GM18502 (cell line): ENCODE measurements at regions not wholly inside any gene's neighbourhood (a gene's known extent, or its start where the extent isn't known, plus 50 kb on each side); places are given as distances from the start of the nearest gene placed in this dataset.
"Not testable (repeated sequence)": the region's sequence is repeated elsewhere in the genome, so short reads cannot be mapped to it uniquely, and the experiment has no call there.

Experiments
- ATAC-seq: cut with Tn5 transposase; IDR thresholded peaks from one replicate; pipeline ENCODE4 v1.9.1; 2021; ENCODE audit warnings: mild to moderate bottlenecking; ENCODE audit not compliant: unreplicated experiment, poor library complexity

- ATAC-seq = no peak
Measured at GRCh38 chr6:138655828-138656227, 117.7 kb upstream of the CCDC28A start.

DNA sequence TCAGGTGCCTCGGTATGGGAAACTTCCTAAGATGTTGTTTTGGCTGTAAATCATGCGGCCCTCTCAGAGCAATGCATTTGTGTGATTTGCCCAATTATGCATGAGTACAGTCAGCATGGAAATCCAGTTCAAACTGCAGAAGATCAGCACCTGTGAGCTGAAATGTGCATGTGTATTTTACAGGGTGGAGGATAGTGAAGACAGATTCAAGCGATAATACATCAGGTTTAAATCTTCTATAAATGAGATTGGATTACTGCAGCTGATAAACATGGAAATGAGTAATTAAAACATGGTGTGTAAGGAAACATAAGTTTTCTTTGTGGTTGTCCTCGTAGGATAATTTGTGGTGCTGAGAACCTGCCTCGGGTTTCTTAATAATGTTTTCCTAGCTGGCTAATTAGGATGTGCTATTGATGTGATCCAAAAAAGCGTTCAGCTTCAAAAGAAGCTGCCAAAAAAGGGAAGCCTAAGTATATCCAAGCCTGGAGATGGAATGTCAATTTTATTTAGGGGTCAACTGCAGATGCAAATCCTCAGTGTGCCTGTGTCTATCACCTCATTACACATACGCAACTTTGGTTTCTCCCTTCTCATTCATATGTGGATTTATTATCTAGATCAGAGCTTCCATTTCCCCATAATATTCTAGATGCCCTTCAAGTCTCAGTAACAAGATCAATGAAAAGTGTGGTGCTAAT lies 117.1 kb upstream of the CCDC28A start:
- no peak for ATAC-seq

- no peak for ATAC-seq
Measured at GRCh38 chr6:138657065-138657425, 116.5 kb upstream of the CCDC28A start.

- no peak for ATAC-seq
Measured at GRCh38 chr6:138659998-138660397, 113.6 kb upstream of the CCDC28A start.

GRCh38 chr6:138662471-138662870 lies 111.1 kb upstream of the CCDC28A start:
- no peak for ATAC-seq

DNA sequence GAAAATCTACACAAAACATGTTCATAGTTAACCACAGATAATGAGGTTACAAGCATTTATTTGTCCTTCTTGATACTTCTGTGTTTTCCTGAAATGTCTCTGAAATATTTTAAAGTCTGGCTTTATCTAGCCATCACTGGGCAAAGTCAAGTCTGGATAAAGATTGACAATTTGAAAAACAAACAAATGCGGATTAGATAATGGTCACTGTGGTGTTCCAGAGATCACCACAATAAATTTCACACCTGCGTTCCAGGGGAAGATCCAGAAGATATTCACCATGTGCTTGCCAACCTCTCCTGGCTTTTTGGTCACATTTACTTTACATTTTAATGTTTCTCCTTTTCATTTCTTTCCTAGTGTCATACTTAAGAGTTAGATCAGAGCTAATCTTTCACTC lies 109.7 kb upstream of the CCDC28A start:
- ATAC-seq = no peak

DNA sequence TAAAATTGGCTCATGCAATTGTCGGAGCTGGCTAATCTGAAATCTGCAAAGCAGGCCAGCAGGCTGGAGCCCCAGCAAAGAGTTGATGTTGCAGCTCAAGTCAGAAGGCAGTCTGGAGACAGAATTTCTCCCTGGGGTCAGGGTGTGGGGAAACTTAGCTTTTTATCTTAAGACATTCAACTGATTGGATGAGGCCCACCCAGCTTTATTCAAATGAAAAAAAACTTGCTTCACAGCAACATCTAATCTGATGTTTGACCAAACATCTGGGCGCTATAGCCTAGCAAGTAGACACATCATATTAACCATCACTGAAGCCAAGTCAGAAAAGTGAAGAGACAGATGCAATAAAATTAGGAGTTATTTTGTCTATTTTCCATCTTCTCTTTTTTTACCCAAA lies 108.8 kb upstream of the CCDC28A start:
- ATAC-seq = no peak

DNA sequence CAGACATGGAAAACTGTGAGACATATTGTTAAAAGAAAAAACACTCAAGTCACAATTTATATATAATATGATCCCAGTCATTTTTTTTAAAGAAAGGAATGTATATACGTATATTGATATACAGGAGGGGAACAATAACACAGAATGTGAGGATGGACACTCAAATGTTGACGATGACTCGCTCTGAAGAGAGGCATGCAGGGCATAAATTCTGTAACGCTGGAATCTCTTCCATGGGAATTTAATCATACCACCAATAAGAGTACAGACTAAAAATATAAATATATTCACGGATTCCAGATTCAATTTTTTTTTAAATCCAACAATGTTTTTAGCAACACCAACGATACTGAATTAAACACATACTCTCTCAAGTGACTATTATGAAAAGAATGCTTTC lies 106.9 kb upstream of the CCDC28A start:
- no peak for ATAC-seq

GRCh38 chr6:138667408-138667807 lies 106.2 kb upstream of the CCDC28A start:
- no peak for ATAC-seq

- no peak for ATAC-seq
Measured at GRCh38 chr6:138671351-138671750, 102.2 kb upstream of the CCDC28A start.

GRCh38 chr6:138673346-138674014 lies 100.1 kb upstream of the CCDC28A start:
- ATAC-seq = no peak

- not testable (repeated sequence) for ATAC-seq
Measured at GRCh38 chr6:138674444-138674843, 99.1 kb upstream of the CCDC28A start.

GRCh38 chr6:138677538-138677937 lies 96.0 kb upstream of the CCDC28A start:
- ATAC-seq = no peak

GRCh38 chr6:138678168-138678567 lies 95.4 kb upstream of the CCDC28A start:
- no peak for ATAC-seq

GRCh38 chr6:138680085-138680484 lies 93.5 kb upstream of the CCDC28A start:
- ATAC-seq = no peak

- ATAC-seq = no peak
Measured at GRCh38 chr6:138681627-138682026, 91.9 kb upstream of the CCDC28A start.

DNA sequence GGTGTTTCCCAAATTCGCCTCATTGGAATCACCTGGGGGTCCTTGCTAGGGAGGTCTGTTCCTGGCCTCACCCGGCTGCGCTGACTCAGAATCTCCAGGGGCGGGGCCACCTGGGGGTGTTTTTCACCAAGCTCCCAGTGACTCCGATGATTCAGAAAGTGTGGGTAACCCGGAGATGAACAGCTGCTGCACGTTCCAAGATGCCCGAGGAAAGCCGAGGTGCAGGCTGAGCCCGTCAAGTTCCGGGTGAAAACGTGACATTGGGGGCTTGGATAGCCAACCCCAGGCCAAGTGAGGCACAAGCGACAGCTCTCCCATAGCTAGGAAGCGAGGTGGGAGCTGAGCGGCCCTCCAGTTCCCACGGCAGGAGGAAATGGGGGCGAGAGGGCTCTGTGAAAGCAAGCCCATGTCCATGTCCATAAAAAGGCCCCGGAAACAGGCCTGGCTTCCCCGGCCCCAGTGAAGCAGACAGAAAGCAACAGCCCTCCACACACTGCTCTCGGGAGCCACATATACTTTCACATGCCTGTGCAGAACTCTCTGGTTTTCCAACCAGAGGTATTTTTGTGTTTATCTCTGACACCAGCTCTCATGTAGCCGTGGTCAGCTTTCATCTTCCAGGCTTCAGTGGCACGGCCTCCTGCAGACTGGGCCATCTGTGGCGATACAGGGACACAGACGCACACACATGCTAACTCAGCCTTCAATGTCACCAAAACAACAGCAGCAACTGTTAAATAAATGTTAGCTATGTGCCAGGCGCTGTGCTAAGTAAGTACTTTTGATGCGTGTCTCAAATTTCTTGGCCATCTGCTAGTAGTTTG lies 90.7 kb upstream of the CCDC28A start:
- ATAC-seq = no peak

DNA sequence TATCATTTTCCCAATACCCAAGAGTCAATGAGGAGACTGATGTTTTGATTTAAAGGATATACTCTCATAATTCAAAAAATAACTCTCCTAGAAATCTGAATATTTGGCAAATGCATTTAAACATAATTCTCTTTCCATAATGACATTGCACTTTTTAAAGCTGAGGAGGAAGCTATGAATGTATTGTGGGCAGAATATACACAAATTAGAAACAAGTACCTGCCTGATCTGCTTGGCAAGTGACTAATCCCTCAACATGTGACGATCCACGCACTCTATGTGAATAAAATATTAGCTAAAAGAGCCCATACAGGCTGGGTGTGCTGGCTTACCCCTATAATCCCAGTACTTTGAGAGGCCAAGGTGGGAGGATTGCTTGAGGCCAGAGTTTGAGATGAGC lies 88.3 kb upstream of the CCDC28A start:
- ATAC-seq = no peak

- ATAC-seq = no peak
Measured at GRCh38 chr6:138685781-138686180, 87.8 kb upstream of the CCDC28A start.

DNA sequence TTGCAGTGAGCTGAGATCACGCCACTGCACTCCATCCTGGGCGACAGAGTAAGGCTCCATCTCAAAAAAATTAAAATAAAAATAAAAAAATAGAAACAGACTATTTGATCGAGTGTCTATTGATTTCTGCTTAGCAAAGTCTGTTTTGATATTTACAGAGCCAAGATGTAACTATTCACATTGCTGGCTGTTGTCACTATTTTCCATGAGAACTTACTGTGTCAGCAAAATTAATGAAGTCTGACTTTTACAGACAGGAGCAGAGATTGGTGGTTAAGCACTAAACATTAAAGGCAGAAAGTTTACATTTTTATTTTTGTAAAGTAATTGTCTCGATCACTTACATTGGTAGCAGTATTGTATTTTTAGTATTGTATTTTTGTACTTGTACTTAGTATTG lies 85.0 kb upstream of the CCDC28A start:
- no peak for ATAC-seq

DNA sequence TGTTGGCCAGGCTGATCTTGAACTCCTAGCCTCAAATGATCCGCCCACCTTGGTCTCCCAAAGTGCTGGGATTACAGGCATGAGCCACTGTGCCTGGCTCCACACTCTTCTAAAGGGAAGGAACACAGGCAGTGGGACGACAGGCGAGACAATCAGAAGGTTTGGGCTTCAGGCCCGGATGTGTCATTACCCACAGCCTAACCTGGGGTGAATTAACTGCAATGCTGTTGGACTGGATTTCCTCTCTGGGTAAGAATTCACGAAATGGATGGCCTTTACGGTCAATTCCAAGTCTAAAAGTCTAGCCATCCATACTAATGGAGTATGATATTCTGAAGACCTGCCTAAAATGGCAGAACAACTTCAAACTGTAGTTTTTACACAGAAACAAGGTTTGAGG lies 83.7 kb upstream of the CCDC28A start:
- no peak for ATAC-seq
